PC-3 (cell line): ENCODE measurements at regions not wholly inside any gene's neighbourhood (a gene's known extent, or its start where the extent isn't known, plus 50 kb on each side); places are given as distances from the start of the nearest gene placed in this dataset.
A peak's percentile ranks its signal among the peaks of the same experiment; 100 is the strongest.

Experiments
- ATAC-seq: fragments of 200-7000 bp; cut with Tn5 transposase; 2 replicates; pipeline ENCODE4 v1.9.1; 2020; ENCODE audit warnings: mild to moderate bottlenecking, moderate library complexity
- BruUV-seq: library from RNA; stranded (reverse); fragments of 400-500 nt; replicated peaks from 2 replicates; lab custom pipeline; 2021; lab: Mats Ljungman, UMichigan
- CTCF ChIA-PET: fragments of 300-600 bp; sonication (Branson Sonifier 250); formaldehyde crosslinking; loops from one replicate; lab custom pipeline; 2022; ENCODE audit warnings: antibody characterized with exemption; lab: Charles Lee
- POLR2A ChIA-PET: fragments of 300-600 bp; sonication (Branson Sonifier 250); formaldehyde crosslinking; loops from one replicate; lab custom pipeline; 2022; ENCODE audit warnings: antibody characterized with exemption; ENCODE audit not compliant: unreplicated experiment; lab: Charles Lee
- DNase-seq: peaks from one replicate; pipeline ENCODE4 v3.0.0-alpha.2; 2015
- H2AFZ ChIP-seq: fragments of 300-600 bp; sonication (generic); 2 replicates; pipeline ENCODE4 v1.6.0; 2016; ENCODE audit warnings: antibody characterized with exemption, low read length
- H3F3A ChIP-seq: fragments of 300-600 bp; sonication (generic); one replicate; pipeline ENCODE4 v1.6.0; 2017; ENCODE audit warnings: antibody characterized with exemption, low read length, control low read depth, mild to moderate bottlenecking; ENCODE audit not compliant: unreplicated experiment
- H3K27ac ChIP-seq: fragments of 300-600 bp; sonication (generic); 2 replicates; pipeline ENCODE4 v1.5.1; 2016; ENCODE audit warnings: mild to moderate bottlenecking, low read length
- H3K27me3 ChIP-seq: fragments of 300-600 bp; sonication (generic); 2 replicates; pipeline ENCODE4 v1.6.1; 2016; ENCODE audit warnings: low read length, mixed read lengths
- H3K36me3 ChIP-seq: fragments of 300-600 bp; sonication (generic); 2 replicates; pipeline ENCODE4 v1.6.1; 2016; ENCODE audit warnings: low read depth, mixed run types, low read length, mixed read lengths
- H3K4me1 ChIP-seq: fragments of 300-600 bp; sonication (generic); 2 replicates; pipeline ENCODE4 v1.5.1; 2016; ENCODE audit warnings: low read length; ENCODE audit not compliant: insufficient read depth
- H3K4me2 ChIP-seq: fragments of 300-600 bp; sonication (generic); 2 replicates; pipeline ENCODE4 v1.6.0; 2016; ENCODE audit warnings: low read length
- H3K4me3 ChIP-seq: fragments of 300-600 bp; sonication (generic); 2 replicates; pipeline ENCODE4 v1.5.1; 2016; ENCODE audit warnings: mild to moderate bottlenecking, low read length, mixed read lengths
- H3K79me2 ChIP-seq: fragments of 300-600 bp; sonication (generic); 2 replicates; pipeline ENCODE4 v1.6.1; 2017; ENCODE audit warnings: low read length, mixed read lengths
- H3K9ac ChIP-seq: fragments of 300-600 bp; sonication (generic); 2 replicates; pipeline ENCODE4 v1.6.0; 2016; ENCODE audit warnings: mild to moderate bottlenecking, low read length
- H3K9me2 ChIP-seq: fragments of 300-600 bp; sonication (generic); replicated peaks from 2 replicates; pipeline ENCODE4 v1.6.1; 2016; ENCODE audit warnings: mixed run types, low read length, mixed read lengths
- H3K9me3 ChIP-seq: fragments of 300-600 bp; sonication (generic); 2 replicates; pipeline ENCODE4 v1.6.1; 2016; ENCODE audit warnings: low read length, mixed read lengths
- H4K20me1 ChIP-seq: fragments of 300-600 bp; sonication (generic); 2 replicates; pipeline ENCODE4 v1.6.1; 2016; ENCODE audit warnings: low read length, mixed read lengths
- EZH2 ChIP-seq: fragments of 300-600 bp; sonication (generic); IDR thresholded peaks from one replicate; pipeline ENCODE4 v1.6.1; 2017; ENCODE audit warnings: antibody characterized with exemption, mild to moderate bottlenecking, low read length; ENCODE audit not compliant: unreplicated experiment
- EZH2phosphoT487 ChIP-seq: fragments of 300-600 bp; sonication (generic); IDR thresholded peaks from 2 replicates; pipeline ENCODE4 v1.6.1; 2018; ENCODE audit warnings: mild to moderate bottlenecking, antibody characterized with exemption, low read length, borderline replicate concordance
- intact Hi-C: fragments of 100-400 bp; cut with micrococcal nuclease; formaldehyde crosslinking; loops from 2 replicates; pipeline ENCODE4 v1.9.0; 2023
- TF ChIP-seq, protein P1 (sequence below): fragments of 300-600 bp; sonication (generic); conservative IDR thresholded peaks from 2 replicates; pipeline ENCODE4 v1.5.1; 2017; ENCODE audit warnings: antibody characterized with exemption, low read depth, mild to moderate bottlenecking, low read length

DNA sequence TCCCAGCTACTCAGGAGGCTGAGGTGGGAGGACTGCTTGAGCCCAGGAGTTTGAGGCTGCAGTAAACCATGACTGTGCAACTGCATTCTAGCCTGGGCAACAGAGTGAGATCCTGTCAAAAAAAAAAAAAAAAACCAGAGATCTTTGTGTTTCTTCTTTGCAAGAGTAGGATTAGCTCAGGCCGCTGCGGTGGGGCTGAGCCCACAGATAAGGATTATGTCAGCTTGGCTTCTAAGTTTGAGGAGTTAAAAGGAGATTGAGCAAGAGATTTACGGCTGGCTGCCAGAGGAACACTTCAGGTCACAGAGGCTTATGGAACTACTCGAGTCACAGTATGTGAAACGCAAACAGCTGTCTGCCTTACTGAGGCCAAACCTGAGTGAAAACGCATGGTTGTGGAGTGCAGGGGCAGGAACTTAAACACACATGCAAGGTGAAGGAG lies 146.7 kb upstream of the L3MBTL4 start:
- no peaks in the 10 kb centered on the region for H3K9me3 ChIP-seq
- no peak for TF ChIP-seq EZH2phosphoT487
- TF ChIP-seq, protein P1, sequence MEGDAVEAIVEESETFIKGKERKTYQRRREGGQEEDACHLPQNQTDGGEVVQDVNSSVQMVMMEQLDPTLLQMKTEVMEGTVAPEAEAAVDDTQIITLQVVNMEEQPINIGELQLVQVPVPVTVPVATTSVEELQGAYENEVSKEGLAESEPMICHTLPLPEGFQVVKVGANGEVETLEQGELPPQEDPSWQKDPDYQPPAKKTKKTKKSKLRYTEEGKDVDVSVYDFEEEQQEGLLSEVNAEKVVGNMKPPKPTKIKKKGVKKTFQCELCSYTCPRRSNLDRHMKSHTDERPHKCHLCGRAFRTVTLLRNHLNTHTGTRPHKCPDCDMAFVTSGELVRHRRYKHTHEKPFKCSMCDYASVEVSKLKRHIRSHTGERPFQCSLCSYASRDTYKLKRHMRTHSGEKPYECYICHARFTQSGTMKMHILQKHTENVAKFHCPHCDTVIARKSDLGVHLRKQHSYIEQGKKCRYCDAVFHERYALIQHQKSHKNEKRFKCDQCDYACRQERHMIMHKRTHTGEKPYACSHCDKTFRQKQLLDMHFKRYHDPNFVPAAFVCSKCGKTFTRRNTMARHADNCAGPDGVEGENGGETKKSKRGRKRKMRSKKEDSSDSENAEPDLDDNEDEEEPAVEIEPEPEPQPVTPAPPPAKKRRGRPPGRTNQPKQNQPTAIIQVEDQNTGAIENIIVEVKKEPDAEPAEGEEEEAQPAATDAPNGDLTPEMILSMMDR: no peak
- TF ChIP-seq EZH2: no peak
- no peak overlapping the region for H3K27ac ChIP-seq
- peaks cover 22% of the 10 kb centered on the region for H3K4me1 ChIP-seq
- ATAC-seq (no peak), DNase-seq (peak; percentile 19)
- H3F3A ChIP-seq: no peaks in the 10 kb centered on the region
- H3K4me2 ChIP-seq: no peak overlapping the region
- ChIA-PET CTCF (no interaction called here), POLR2A (no interaction called here)
- no peaks in the 10 kb centered on the region for H3K79me2 ChIP-seq
- no peak overlapping the region for H2AFZ ChIP-seq
- intact Hi-C loops: no loop called here
- BruUV-seq: no TSS peak
- H3K9ac ChIP-seq: no peak overlapping the region
- no peaks in the 10 kb centered on the region for H4K20me1 ChIP-seq
- H3K36me3 ChIP-seq: no peaks in the 10 kb centered on the region
- H3K27me3 ChIP-seq: no peaks in the 10 kb centered on the region
- H3K9me2 ChIP-seq: no peaks in the 10 kb centered on the region
- no peak overlapping the region for H3K4me3 ChIP-seq

DNA sequence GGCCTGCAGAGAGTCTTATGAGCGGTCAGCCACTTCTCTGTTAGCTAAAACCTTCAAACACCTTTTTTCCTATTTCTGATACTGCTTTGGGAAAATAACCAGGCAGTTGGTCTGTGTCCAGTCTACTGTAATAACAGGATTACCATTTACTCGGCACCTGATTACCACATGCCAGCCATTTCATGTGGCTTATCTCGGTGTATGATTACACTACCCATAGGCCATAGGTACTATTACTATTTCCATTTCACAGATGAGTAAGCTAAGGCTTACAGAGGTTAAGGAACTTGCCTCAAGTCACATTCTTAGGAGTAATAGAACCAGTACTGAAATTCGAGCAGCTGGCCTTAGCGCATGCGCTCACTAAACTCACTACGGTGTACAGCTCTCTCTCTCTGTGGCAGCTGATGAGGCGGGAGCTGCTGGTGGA lies 147.2 kb upstream of the L3MBTL4 start:
- no peaks in the 10 kb centered on the region for H3F3A ChIP-seq
- no peaks in the 10 kb centered on the region for H3K27me3 ChIP-seq
- no peak for DNase-seq
- ChIA-PET CTCF (no interaction called here), POLR2A (no interaction called here)
- no peaks in the 10 kb centered on the region for H3K9me2 ChIP-seq
- TF ChIP-seq EZH2 (no peak), EZH2phosphoT487 (no peak)
- TF ChIP-seq, protein P1: no peak
- intact Hi-C loops: no loop called here
- H3K4me1 ChIP-seq: peaks cover 26% of the 10 kb centered on the region
- no peaks in the 10 kb centered on the region for H3K9me3 ChIP-seq
- H3K27ac ChIP-seq: no peak overlapping the region
- no peak overlapping the region for H3K9ac ChIP-seq
- no TSS peak for BruUV-seq
- H3K4me3 ChIP-seq: no peak overlapping the region
- H3K4me2 ChIP-seq: no peak overlapping the region
- ATAC-seq: no peak
- H2AFZ ChIP-seq: no peak overlapping the region
- H4K20me1 ChIP-seq: no peaks in the 10 kb centered on the region
- H3K36me3 ChIP-seq: no peaks in the 10 kb centered on the region
- H3K79me2 ChIP-seq: no peaks in the 10 kb centered on the region

DNA sequence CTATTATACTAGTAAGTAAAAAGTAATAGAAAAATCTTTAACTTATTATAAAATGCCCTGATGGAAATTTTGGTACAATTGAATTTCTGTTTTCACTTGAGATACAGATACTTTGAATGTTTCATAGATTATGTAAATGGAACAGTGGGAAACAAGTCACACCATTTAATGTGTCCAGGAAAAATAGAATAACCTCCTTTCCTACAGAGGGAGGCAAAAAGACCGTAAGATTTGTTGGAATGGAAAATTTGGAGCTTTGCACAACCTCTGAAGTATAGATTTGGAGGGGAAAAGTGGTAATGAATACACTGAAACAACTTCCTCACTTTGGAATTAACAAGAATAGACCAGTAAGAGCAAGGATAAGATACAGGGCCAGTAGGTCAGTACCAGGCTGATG lies 149.2 kb upstream of the L3MBTL4 start:
- ChIA-PET POLR2A (no interaction called here), CTCF (no interaction called here)
- no TSS peak for BruUV-seq
- no peaks in the 10 kb centered on the region for H3F3A ChIP-seq
- H3K36me3 ChIP-seq: no peaks in the 10 kb centered on the region
- TF ChIP-seq EZH2 (no peak), EZH2phosphoT487 (no peak)
- TF ChIP-seq, protein P1: no peak
- no peak overlapping the region for H2AFZ ChIP-seq
- DNase-seq (no peak), ATAC-seq (no peak)
- no peak overlapping the region for H3K4me3 ChIP-seq
- H3K27ac ChIP-seq: no peak overlapping the region
- H3K27me3 ChIP-seq: no peaks in the 10 kb centered on the region
- H3K4me1 ChIP-seq: peaks cover 29% of the 10 kb centered on the region
- intact Hi-C loops: no loop called here
- H3K9ac ChIP-seq: no peak overlapping the region
- no peaks in the 10 kb centered on the region; the same call in 1 of the 2 replicates for H3K9me2 ChIP-seq
- no peaks in the 10 kb centered on the region for H3K79me2 ChIP-seq
- H3K9me3 ChIP-seq: no peaks in the 10 kb centered on the region
- no peaks in the 10 kb centered on the region for H4K20me1 ChIP-seq
- no peak overlapping the region for H3K4me2 ChIP-seq
